Lower leg skin (tissue), 4 donors: ENCODE measurements at regions not wholly inside any gene's neighbourhood (a gene's known extent, or its start where the extent isn't known, plus 50 kb on each side); places are given as distances from the start of the nearest gene placed in this dataset.

Source experiments
- DNase-seq, 2 donors: peaks; one replicate each; pipeline ENCODE4 v3.0.0-alpha.2; 2019; ENCODE audit warnings: low spot score in 2 of 2
- H3K4me3 ChIP-seq: fragments of 200-600 bp; sonication (generic); 2 replicates; pipeline ENCODE4 v1.5.1; 2017; ENCODE audit warnings: mild to moderate bottlenecking, low read depth; ENCODE audit not compliant: poor library complexity, severe bottlenecking
- CTCF ChIP-seq, 3 donors: fragments of 450-650 bp; IDR thresholded peaks; one replicate each; pipeline ENCODE4 v1.5.1; 2016; ENCODE audit warnings: antibody characterized with exemption in 3 of 3, mild to moderate bottlenecking in 3 of 3, moderate library complexity in 2 of 3
- POLR2A ChIP-seq, 2 donors: fragments of 450-650 bp; IDR thresholded peaks; one replicate each; pipeline ENCODE4 v1.6.1; 2016 to 2017; ENCODE audit warnings: antibody characterized with exemption in 2 of 2, mild to moderate bottlenecking in 1 of 2, moderate library complexity in 1 of 2
- WGBS, 2 donors: methylation state at CpG; one replicate each; pipeline ENCODE4 v1.1.5; 2018; 5-methylcytosine and 5-hydroxymethylcytosine counted together
- intact Hi-C: fragments of 100-400 bp; cut with DNase I; formaldehyde crosslinking; loops from one replicate; pipeline ENCODE4 v1.15.0; 2023; ENCODE audit warnings: low total_unique reads

- TF ChIP-seq CTCF (IDR thresholded peaks at IDR 0.05) (no peak), POLR2A (IDR thresholded peaks at IDR 0.05) (no peak)
- 48 to 56% methylated on average over 1 of the region's 1 CpG for WGBS, 2 donors
Observed at GRCh38 chrX:46268412-46268811, 276.8 kb downstream of the ZNF674 start.

GRCh38 chrX:46263494-46263893, 281.7 kb downstream of the ZNF674 start:
- TF ChIP-seq POLR2A (IDR thresholded peaks at IDR 0.05) (no peak), CTCF (IDR thresholded peaks at IDR 0.05) (no peak)
- DNase-seq = no peak
- H3K4me3 ChIP-seq = no peak overlapping the region
- intact Hi-C loops = no loop called here
- WGBS, 2 donors = 79 to 85% methylated on average over 3 of the region's 3 CpGs

More at GRCh38 chrX:46268412-46268811, 276.8 kb downstream of the ZNF674 start:
- no peak overlapping the region for H3K4me3 ChIP-seq
- intact Hi-C loops = no loop called here
- DNase-seq = no peak

- TF ChIP-seq POLR2A (IDR thresholded peaks at IDR 0.05) = no peak
- no peak for TF ChIP-seq CTCF (IDR thresholded peaks at IDR 0.05)
- H3K4me3 ChIP-seq = no peak overlapping the region
- WGBS, 2 donors = 52 to 54% methylated on average over 3 of the region's 3 CpGs
- DNase-seq = no peak
- intact Hi-C loops = no loop called here
Observed at GRCh38 chrX:46262304-46262703, 282.9 kb downstream of the ZNF674 start.

- H3K4me3 ChIP-seq = no peak overlapping the region
- WGBS, 2 donors = 45 to 48% methylated on average over 1 of the region's 1 CpG
- TF ChIP-seq CTCF (IDR thresholded peaks at IDR 0.05) (no peak), POLR2A (IDR thresholded peaks at IDR 0.05) (no peak)
- DNase-seq = no peak
- intact Hi-C loops = no loop called here
Observed at GRCh38 chrX:46260499-46260898, 284.7 kb downstream of the ZNF674 start.

GRCh38 chrX:46258356-46258755, 286.9 kb downstream of the ZNF674 start:
- TF ChIP-seq POLR2A (IDR thresholded peaks at IDR 0.05) (no peak), CTCF (IDR thresholded peaks at IDR 0.05) (no peak)
- 50 to 62% methylated on average over 1 of the region's 1 CpG for WGBS, 2 donors
- no peak overlapping the region for H3K4me3 ChIP-seq
- no peak for DNase-seq
- intact Hi-C loops = no loop called here

GRCh38 chrX:46257451-46257879, 287.8 kb downstream of the ZNF674 start:
- intact Hi-C loops = no loop called here
- no peak overlapping the region for H3K4me3 ChIP-seq
- TF ChIP-seq CTCF (IDR thresholded peaks at IDR 0.05) = no peak
- no peak for TF ChIP-seq POLR2A (IDR thresholded peaks at IDR 0.05)
- 50 to 59% methylated on average over 5 of the region's 5 CpGs for WGBS, 2 donors
- no peak for DNase-seq
